MM.1S (cell line): ENCODE measurements at regions not wholly inside any gene's neighbourhood (a gene's known extent, or its start where the extent isn't known, plus 50 kb on each side); places are given as distances from the start of the nearest gene placed in this dataset.

Source experiments
- DNase-seq: peaks from one replicate; pipeline ENCODE4 v3.0.0-alpha.2; 2015
- H2AFZ ChIP-seq: fragments of 300-600 bp; sonication (generic); 2 replicates; pipeline ENCODE4 v1.6.0; 2016; ENCODE audit warnings: antibody characterized with exemption, low read length
- H3F3A ChIP-seq: fragments of 300-600 bp; sonication (generic); 2 replicates; pipeline ENCODE4 v1.6.1; 2016; ENCODE audit warnings: mild to moderate bottlenecking, antibody characterized with exemption, low read length, moderate library complexity, mixed read lengths; ENCODE audit not compliant: insufficient read depth
- H3K27ac ChIP-seq: fragments of 300-600 bp; sonication (generic); 2 replicates; pipeline ENCODE4 v1.5.1; 2016; ENCODE audit warnings: mild to moderate bottlenecking, low read length
- H3K27me3 ChIP-seq: fragments of 300-600 bp; sonication (generic); replicated peaks from 2 replicates; pipeline ENCODE4 v1.6.0; 2016; ENCODE audit warnings: low read length; ENCODE audit not compliant: insufficient read depth
- H3K36me3 ChIP-seq: fragments of 300-600 bp; sonication (generic); replicated peaks from 2 replicates; pipeline ENCODE4 v1.6.1; 2016; ENCODE audit warnings: mild to moderate bottlenecking, low read length, mixed read lengths; ENCODE audit not compliant: insufficient read depth
- H3K4me1 ChIP-seq: fragments of 300-600 bp; sonication (generic); 2 replicates; pipeline ENCODE4 v1.6.1; 2016; ENCODE audit warnings: low read length, mixed read lengths
- H3K4me2 ChIP-seq: fragments of 300-600 bp; sonication (generic); 2 replicates; pipeline ENCODE4 v1.6.0; 2016; ENCODE audit warnings: low read depth, low read length
- H3K4me3 ChIP-seq: fragments of 300-600 bp; sonication (generic); 2 replicates; pipeline ENCODE4 v1.5.1; 2016; ENCODE audit warnings: low read length, mixed read lengths
- H3K79me2 ChIP-seq: fragments of 300-600 bp; sonication (generic); 2 replicates; pipeline ENCODE4 v1.6.1; 2016; ENCODE audit warnings: mixed run types, low read length, mixed read lengths
- H3K9ac ChIP-seq: fragments of 300-600 bp; sonication (generic); 2 replicates; pipeline ENCODE4 v1.6.1; 2016; ENCODE audit warnings: low read length, mixed read lengths
- H3K9me2 ChIP-seq: fragments of 300-600 bp; sonication (generic); replicated peaks from 2 replicates; pipeline ENCODE4 v1.6.1; 2016; ENCODE audit warnings: mild to moderate bottlenecking, low read length, mixed read lengths; ENCODE audit not compliant: insufficient read depth
- H3K9me3 ChIP-seq: fragments of 300-600 bp; sonication (generic); replicated peaks from 2 replicates; pipeline ENCODE4 v1.6.1; 2016; ENCODE audit warnings: mild to moderate bottlenecking, low read length, mixed read lengths; ENCODE audit not compliant: insufficient read depth
- H4K20me1 ChIP-seq: fragments of 300-600 bp; sonication (generic); 2 replicates; pipeline ENCODE4 v1.6.1; 2016; ENCODE audit warnings: mild to moderate bottlenecking, low read length, moderate library complexity, mixed read lengths; ENCODE audit not compliant: insufficient read depth
- EZH2 ChIP-seq: fragments of 300-600 bp; sonication (generic); optimal IDR thresholded peaks from 2 replicates; pipeline ENCODE3; 2017; ENCODE audit warnings: low read depth, mild to moderate bottlenecking, antibody characterized with exemption, low read length, mixed read lengths
- EZH2phosphoT487 ChIP-seq: fragments of 300-600 bp; sonication (generic); IDR thresholded peaks from 2 replicates; pipeline ENCODE4 v1.6.1; 2018; ENCODE audit warnings: antibody characterized with exemption, low read length
- TF ChIP-seq, protein P1 (sequence below): fragments of 300-600 bp; sonication (generic); IDR thresholded peaks from 2 replicates; pipeline ENCODE4 v1.5.1; 2016; ENCODE audit warnings: antibody characterized with exemption, low read length, mixed read lengths

DNA sequence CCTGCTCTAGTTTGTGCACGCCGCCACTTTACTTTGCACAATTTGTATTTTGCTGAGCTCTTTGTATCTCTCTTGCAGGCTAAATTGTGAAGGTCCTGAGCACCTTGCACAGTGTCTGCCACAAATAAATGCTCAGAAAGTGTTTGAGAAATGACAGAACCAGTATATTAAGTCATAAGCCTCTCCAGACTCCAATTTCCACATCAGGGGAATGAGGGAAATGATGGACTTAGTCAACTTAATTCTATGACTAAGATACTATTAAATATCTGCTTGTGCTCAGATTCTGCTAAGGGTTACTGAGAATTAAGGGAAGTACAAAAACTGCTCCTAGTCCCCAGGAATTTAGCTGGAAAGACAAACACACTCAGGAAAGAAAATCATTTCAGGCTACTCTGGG, 239.1 kb upstream of the SLC14A2 start:
- no peak for DNase-seq
- no peaks in the 10 kb centered on the region for H3K4me1 ChIP-seq
- H3K27me3 ChIP-seq, result no peaks in the 10 kb centered on the region
- H2AFZ ChIP-seq, result no peak overlapping the region
- H4K20me1 ChIP-seq, result no peaks in the 10 kb centered on the region
- no peak for TF ChIP-seq EZH2
- no peak for TF ChIP-seq EZH2phosphoT487
- TF ChIP-seq, protein P1, sequence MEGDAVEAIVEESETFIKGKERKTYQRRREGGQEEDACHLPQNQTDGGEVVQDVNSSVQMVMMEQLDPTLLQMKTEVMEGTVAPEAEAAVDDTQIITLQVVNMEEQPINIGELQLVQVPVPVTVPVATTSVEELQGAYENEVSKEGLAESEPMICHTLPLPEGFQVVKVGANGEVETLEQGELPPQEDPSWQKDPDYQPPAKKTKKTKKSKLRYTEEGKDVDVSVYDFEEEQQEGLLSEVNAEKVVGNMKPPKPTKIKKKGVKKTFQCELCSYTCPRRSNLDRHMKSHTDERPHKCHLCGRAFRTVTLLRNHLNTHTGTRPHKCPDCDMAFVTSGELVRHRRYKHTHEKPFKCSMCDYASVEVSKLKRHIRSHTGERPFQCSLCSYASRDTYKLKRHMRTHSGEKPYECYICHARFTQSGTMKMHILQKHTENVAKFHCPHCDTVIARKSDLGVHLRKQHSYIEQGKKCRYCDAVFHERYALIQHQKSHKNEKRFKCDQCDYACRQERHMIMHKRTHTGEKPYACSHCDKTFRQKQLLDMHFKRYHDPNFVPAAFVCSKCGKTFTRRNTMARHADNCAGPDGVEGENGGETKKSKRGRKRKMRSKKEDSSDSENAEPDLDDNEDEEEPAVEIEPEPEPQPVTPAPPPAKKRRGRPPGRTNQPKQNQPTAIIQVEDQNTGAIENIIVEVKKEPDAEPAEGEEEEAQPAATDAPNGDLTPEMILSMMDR, result no peak
- no peaks in the 10 kb centered on the region for H3F3A ChIP-seq
- H3K4me3 ChIP-seq, result no peak overlapping the region
- H3K36me3 ChIP-seq, result no peaks in the 10 kb centered on the region
- no peaks in the 10 kb centered on the region for H3K9me2 ChIP-seq
- H3K79me2 ChIP-seq, result no peaks in the 10 kb centered on the region
- H3K27ac ChIP-seq, result no peak overlapping the region
- no peak overlapping the region for H3K4me2 ChIP-seq
- H3K9ac ChIP-seq, result no peak overlapping the region
- H3K9me3 ChIP-seq, result no peaks in the 10 kb centered on the region

DNA sequence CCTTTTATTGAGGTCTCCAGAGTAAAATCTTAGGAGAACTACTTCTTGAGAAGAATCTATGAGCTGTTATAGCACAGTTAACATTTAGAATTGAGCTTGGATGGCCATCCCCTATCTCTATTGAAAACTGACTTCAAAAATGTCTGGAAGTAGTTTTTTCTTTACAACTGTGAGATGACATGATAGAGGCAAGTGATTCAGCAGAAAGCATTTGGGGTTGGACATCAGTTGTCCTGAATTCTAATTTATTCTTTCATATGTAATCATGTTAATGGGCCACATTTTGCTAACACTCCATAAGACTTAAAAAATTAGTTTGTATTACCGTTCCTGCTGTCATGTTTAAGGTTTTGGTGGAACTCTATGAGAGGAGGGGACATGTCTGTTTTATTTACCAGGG, 237.0 kb upstream of the SLC14A2 start:
- TF ChIP-seq EZH2, result no peak
- TF ChIP-seq, protein P1, result no peak
- no peak for TF ChIP-seq EZH2phosphoT487
- no peaks in the 10 kb centered on the region for H4K20me1 ChIP-seq
- H3K9me2 ChIP-seq, result no peaks in the 10 kb centered on the region
- no peaks in the 10 kb centered on the region for H3K79me2 ChIP-seq
- no peak overlapping the region for H2AFZ ChIP-seq
- no peak overlapping the region for H3K4me2 ChIP-seq
- no peaks in the 10 kb centered on the region for H3F3A ChIP-seq
- H3K27ac ChIP-seq, result no peak overlapping the region
- no peaks in the 10 kb centered on the region for H3K9me3 ChIP-seq
- no peak overlapping the region for H3K4me3 ChIP-seq
- no peaks in the 10 kb centered on the region for H3K27me3 ChIP-seq
- no peak overlapping the region for H3K9ac ChIP-seq
- H3K36me3 ChIP-seq, result no peaks in the 10 kb centered on the region
- DNase-seq, result no peak
- no peaks in the 10 kb centered on the region for H3K4me1 ChIP-seq

DNA sequence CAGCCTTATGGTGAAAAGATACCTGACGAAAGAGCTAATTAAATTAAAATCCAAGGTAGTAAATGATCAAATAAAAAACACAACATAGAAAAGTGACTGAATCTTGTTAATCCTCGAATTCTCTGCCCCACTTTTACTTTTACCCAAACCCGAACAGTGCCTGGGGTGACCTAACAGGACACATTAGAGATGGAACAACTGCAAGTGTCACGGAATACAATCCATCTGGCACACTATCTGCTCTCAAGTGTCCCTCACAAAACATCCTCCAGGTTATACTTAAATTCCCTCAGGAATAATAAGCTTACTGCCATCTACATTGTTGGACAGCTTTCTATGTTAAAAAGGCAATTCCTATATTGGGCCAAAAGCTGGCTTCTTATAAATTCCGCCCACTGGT, 236.3 kb upstream of the SLC14A2 start:
- H3K36me3 ChIP-seq, result no peaks in the 10 kb centered on the region
- H3K4me3 ChIP-seq, result no peak overlapping the region
- H3K27me3 ChIP-seq, result no peaks in the 10 kb centered on the region
- no peaks in the 10 kb centered on the region for H4K20me1 ChIP-seq
- no peaks in the 10 kb centered on the region for H3K79me2 ChIP-seq
- no peaks in the 10 kb centered on the region for H3K4me1 ChIP-seq
- no peak for TF ChIP-seq EZH2
- no peak overlapping the region for H3K9ac ChIP-seq
- no peak overlapping the region for H3K27ac ChIP-seq
- H3K9me2 ChIP-seq, result no peaks in the 10 kb centered on the region
- H3K9me3 ChIP-seq, result no peaks in the 10 kb centered on the region
- H2AFZ ChIP-seq, result no peak overlapping the region
- DNase-seq, result no peak
- no peak overlapping the region for H3K4me2 ChIP-seq
- no peaks in the 10 kb centered on the region for H3F3A ChIP-seq

DNA sequence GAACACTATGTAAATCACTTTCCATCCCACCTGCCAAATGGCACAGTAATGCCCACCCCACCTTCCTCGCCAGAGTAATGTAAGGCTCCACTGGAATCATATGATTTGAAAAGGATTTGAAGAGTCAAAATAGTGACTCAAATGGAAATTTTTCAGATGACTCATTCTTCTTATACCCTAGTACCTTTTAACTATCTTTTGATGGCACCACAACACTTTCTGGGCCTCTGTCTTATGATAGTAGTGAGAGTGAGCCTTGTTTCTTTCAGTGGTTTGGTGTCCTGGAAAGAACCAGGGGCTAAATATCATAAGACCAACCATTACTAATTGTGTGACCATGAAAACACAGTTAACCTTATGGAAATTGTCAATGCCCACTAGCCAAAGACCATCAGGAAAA, 235.4 kb upstream of the SLC14A2 start:
- Histone ChIP-seq H3K9me2 (no peaks in the 10 kb centered on the region), H3K36me3 (no peaks in the 10 kb centered on the region), H2AFZ (no peak overlapping the region), H3K4me3 (no peak overlapping the region), H3K4me1 (no peaks in the 10 kb centered on the region), H3K27ac (no peak overlapping the region), H3K9me3 (no peaks in the 10 kb centered on the region), H3K27me3 (no peaks in the 10 kb centered on the region), H3F3A (no peaks in the 10 kb centered on the region), H3K4me2 (no peak overlapping the region), H4K20me1 (no peaks in the 10 kb centered on the region), H3K79me2 (no peaks in the 10 kb centered on the region), H3K9ac (no peak overlapping the region)
- TF ChIP-seq, protein P1, result no peak
- TF ChIP-seq EZH2phosphoT487 (no peak), EZH2 (no peak)
- DNase-seq, result no peak
